Thoracic aorta (tissue), 2 donors: ENCODE measurements at regions not wholly inside any gene's neighbourhood (a gene's known extent, or its start where the extent isn't known, plus 50 kb on each side); places are given as distances from the start of the nearest gene placed in this dataset.

ENCODE experiments used
- ATAC-seq: fragments of 150-250 bp; one replicate; pipeline ENCODE4 v1.8.0; 2017; ENCODE audit warnings: low read depth; ENCODE audit not compliant: insufficient number of reproducible peaks, low FRiP score
- DNase-seq: peaks from one replicate; pipeline ENCODE4 v3.0.0-alpha.2; 2020; ENCODE audit warnings: low spot score
- H3K27ac ChIP-seq, 2 donors: fragments of 200-600 bp; sonication (generic); 1 replicate in 1 of 2; 2 replicates in 1 of 2; pipeline ENCODE4 v1.5.1; 2016; ENCODE audit warnings: mild to moderate bottlenecking in 2 of 2, moderate library complexity in 2 of 2
- H3K27me3 ChIP-seq: fragments of 200-600 bp; sonication (generic); replicated peaks from 2 replicates; pipeline ENCODE4 v1.6.0; 2016; ENCODE audit warnings: mild to moderate bottlenecking; ENCODE audit not compliant: insufficient read depth
- H3K36me3 ChIP-seq: fragments of 200-600 bp; sonication (generic); one replicate; pipeline ENCODE4 v1.5.1; 2016
- H3K4me1 ChIP-seq, 2 donors: fragments of 200-600 bp; sonication (generic); 1 replicate in 1 of 2; 2 replicates in 1 of 2; pipeline versions ENCODE4 v1.5.1 to v1.6.0; 2016; ENCODE audit warnings: low read depth in 2 of 2, mild to moderate bottlenecking in 1 of 2; ENCODE audit not compliant: control insufficient read depth in 1 of 2
- H3K4me3 ChIP-seq: fragments of 200-600 bp; sonication (generic); 2 replicates; pipeline ENCODE4 v1.5.1; 2016; ENCODE audit warnings: mild to moderate bottlenecking
- H3K9me3 ChIP-seq: fragments of 200-600 bp; sonication (generic); 2 replicates; pipeline ENCODE4 v1.5.1; 2016
- TF ChIP-seq, protein P1 (sequence below): fragments of 200-600 bp; sonication (generic); IDR thresholded peaks from one replicate; pipeline ENCODE4 v1.5.1; 2019; ENCODE audit warnings: antibody characterized with exemption

- H3K36me3 ChIP-seq, result no peaks in the 10 kb centered on the region
- no peak overlapping the region for H3K4me3 ChIP-seq
- H3K4me1 ChIP-seq, result no peaks in the 10 kb centered on the region
- TF ChIP-seq, protein P1, sequence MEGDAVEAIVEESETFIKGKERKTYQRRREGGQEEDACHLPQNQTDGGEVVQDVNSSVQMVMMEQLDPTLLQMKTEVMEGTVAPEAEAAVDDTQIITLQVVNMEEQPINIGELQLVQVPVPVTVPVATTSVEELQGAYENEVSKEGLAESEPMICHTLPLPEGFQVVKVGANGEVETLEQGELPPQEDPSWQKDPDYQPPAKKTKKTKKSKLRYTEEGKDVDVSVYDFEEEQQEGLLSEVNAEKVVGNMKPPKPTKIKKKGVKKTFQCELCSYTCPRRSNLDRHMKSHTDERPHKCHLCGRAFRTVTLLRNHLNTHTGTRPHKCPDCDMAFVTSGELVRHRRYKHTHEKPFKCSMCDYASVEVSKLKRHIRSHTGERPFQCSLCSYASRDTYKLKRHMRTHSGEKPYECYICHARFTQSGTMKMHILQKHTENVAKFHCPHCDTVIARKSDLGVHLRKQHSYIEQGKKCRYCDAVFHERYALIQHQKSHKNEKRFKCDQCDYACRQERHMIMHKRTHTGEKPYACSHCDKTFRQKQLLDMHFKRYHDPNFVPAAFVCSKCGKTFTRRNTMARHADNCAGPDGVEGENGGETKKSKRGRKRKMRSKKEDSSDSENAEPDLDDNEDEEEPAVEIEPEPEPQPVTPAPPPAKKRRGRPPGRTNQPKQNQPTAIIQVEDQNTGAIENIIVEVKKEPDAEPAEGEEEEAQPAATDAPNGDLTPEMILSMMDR, result no peak
- DNase-seq (no peak), ATAC-seq (no peak)
- H3K27ac ChIP-seq, result no peak overlapping the region
- H3K9me3 ChIP-seq, result no peaks in the 10 kb centered on the region
- H3K27me3 ChIP-seq, result no peaks in the 10 kb centered on the region
These were observed 121.9 kb downstream of the RAB11FIP2 start for GRCh38 chr10:117924820-117925219.

DNA sequence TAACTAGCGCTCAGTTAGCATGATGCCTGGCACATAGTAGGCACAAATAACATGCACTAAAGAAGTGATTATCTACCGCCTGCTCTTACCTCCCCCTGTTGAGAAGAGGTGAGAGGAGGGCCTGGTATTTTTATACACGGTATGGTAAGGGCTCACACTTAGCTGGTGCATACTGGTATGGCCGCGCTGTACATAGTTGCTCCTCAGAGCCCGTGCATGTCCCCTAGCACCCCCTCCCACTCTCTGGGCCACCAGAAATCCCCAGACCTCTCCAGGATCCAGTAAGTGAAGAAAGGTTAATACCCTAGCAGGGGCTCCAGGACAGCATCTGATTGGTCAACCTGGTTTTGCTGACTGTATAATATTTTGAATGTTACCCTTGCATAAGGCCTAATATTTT, 121.4 kb downstream of the RAB11FIP2 start:
- H3K36me3 ChIP-seq, result no peaks in the 10 kb centered on the region
- no peaks in the 10 kb centered on the region for H3K4me1 ChIP-seq
- DNase-seq (no peak), ATAC-seq (no peak)
- no peaks in the 10 kb centered on the region for H3K9me3 ChIP-seq
- H3K27ac ChIP-seq, result no peak overlapping the region
- TF ChIP-seq, protein P1, result no peak
- no peak overlapping the region for H3K4me3 ChIP-seq
- H3K27me3 ChIP-seq, result no peaks in the 10 kb centered on the region

DNA sequence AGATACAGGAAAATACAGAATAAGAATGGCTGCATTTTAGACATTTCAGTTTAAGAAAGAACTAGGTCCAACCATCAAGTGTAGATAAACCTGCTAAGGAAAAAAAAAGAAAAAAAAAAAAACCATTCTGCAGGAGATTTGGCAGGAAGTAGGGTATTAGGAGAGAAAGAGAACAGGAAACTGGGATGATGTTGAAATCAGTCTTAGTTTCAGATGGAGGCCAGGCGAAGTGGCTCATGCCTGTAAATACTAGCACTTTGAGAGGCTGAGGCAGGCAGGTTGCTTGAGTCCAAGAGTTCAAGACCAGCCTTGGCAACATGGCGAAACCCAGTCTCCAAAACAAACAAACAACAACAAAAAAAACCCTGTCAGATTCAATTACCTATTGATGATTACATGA, 120.2 kb downstream of the RAB11FIP2 start:
- Histone ChIP-seq H3K4me1 (no peaks in the 10 kb centered on the region), H3K27ac (no peak overlapping the region), H3K27me3 (no peaks in the 10 kb centered on the region), H3K36me3 (no peaks in the 10 kb centered on the region), H3K9me3 (no peaks in the 10 kb centered on the region), H3K4me3 (no peak overlapping the region)
- TF ChIP-seq, protein P1, result no peak
- ATAC-seq (no peak), DNase-seq (no peak)

DNA sequence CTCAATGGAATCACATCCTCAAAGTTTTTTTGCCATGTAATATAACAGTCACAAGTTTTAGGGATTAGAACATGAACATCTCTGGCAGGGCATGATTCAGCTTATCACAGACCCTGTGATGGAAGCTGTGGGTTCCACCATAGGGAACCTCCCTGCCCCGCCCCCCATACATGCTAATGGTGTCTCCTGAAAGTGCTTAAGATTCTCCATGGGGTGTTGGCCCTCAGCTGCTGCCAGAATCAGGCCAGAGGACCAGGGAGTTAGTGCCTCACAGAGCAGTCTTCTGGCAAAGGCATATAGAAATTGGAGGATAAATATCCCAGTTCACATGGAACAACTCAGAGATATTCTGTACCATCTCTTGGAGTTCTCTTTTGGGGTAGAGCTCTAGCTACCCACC, 119.4 kb downstream of the RAB11FIP2 start:
- H3K36me3 ChIP-seq, result no peaks in the 10 kb centered on the region
- no peak overlapping the region for H3K4me3 ChIP-seq
- TF ChIP-seq, protein P1, result no peak
- no peak for ATAC-seq
- no peaks in the 10 kb centered on the region for H3K4me1 ChIP-seq
- H3K9me3 ChIP-seq, result no peaks in the 10 kb centered on the region
- no peak for DNase-seq
- H3K27ac ChIP-seq, result no peak overlapping the region
- no peaks in the 10 kb centered on the region for H3K27me3 ChIP-seq

DNA sequence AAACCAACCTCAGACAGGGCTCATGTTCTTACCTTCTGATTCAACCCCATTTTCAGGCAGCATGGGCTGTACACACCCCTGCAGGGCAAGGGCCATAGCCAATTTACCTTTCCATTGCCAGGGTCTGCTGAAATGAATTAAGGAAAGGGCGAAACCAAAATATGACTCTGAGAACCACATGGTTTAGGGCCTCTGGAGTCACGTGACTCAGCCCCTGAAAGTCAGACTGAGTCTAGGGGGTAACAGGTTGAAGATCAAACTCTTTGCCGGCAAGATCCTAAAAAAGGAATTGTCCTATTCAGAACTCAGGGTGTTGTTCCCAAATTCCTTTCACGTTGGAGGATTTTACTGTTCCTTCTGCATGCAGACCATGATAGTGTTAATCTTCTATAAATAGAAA, 118.9 kb downstream of the RAB11FIP2 start:
- H3K4me1 ChIP-seq, result no peaks in the 10 kb centered on the region
- no peaks in the 10 kb centered on the region for H3K27me3 ChIP-seq
- H3K9me3 ChIP-seq, result no peaks in the 10 kb centered on the region
- no peak overlapping the region for H3K27ac ChIP-seq
- DNase-seq (no peak), ATAC-seq (no peak)
- H3K4me3 ChIP-seq, result no peak overlapping the region
- H3K36me3 ChIP-seq, result no peaks in the 10 kb centered on the region
- TF ChIP-seq, protein P1, result no peak
